NCI-H526 (cell line): ENCODE measurements at regions not wholly inside any gene's neighbourhood (a gene's known extent, or its start where the extent isn't known, plus 50 kb on each side); places are given as distances from the start of the nearest gene placed in this dataset.
A peak's percentile ranks its signal among the peaks of the same experiment; 100 is the strongest.
"Not testable (repeated sequence)": the region's sequence is repeated elsewhere in the genome, so short reads cannot be mapped to it uniquely, and the experiment has no call there.

Experiments used
- DNase-seq, 2 experiments: peaks; one replicate each; lab custom pipeline; 2025; lab: John Stamatoyannopoulos, UW

DNA sequence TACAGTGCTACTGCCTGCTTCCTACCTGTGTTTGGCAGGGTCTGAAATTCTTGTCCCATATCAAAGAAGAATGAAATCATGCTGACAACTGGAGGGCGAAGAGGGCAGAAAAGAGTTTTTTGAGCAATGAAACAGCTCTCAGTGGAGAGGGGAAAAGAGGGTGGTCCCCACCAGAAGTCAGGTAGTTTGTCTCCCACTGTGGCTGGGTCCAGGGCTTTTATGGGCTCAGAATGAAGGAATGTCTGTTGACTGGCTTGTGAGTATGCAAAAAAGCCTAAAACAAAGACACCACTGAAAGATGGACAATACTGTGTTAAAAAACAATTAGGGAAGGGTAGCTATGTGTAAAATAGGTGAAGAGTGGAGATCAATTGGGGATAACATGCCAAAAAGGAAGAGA, 115.0 kb downstream of the ADAM29 start:
- DNase-seq: no peak

DNA sequence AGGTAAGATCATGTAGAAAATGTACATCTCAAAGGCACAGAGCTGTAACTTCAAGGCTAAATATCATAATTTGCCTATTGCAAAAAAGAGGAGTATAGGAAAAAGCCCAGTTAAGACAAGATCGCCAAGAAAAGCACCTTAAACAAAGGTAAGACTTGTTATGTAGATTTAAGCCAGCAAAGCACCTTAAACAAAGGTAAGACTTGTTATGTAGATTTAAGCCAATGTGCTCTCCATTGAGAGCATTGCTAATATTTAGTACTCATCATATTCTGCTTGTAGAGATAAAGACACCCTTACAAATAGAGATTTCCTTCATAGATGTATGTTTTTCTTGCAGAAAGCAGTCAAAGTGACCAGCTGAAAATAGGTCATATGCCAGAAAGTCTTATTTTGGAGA, 115.8 kb downstream of the ADAM29 start:
- no peak for DNase-seq

- no peak for DNase-seq
Measured at GRCh38 chr4:175034986-175035705, 117.0 kb downstream of the ADAM29 start.

- DNase-seq: no peak
Measured at GRCh38 chr4:175035905-175036304, 117.7 kb downstream of the ADAM29 start.

DNA sequence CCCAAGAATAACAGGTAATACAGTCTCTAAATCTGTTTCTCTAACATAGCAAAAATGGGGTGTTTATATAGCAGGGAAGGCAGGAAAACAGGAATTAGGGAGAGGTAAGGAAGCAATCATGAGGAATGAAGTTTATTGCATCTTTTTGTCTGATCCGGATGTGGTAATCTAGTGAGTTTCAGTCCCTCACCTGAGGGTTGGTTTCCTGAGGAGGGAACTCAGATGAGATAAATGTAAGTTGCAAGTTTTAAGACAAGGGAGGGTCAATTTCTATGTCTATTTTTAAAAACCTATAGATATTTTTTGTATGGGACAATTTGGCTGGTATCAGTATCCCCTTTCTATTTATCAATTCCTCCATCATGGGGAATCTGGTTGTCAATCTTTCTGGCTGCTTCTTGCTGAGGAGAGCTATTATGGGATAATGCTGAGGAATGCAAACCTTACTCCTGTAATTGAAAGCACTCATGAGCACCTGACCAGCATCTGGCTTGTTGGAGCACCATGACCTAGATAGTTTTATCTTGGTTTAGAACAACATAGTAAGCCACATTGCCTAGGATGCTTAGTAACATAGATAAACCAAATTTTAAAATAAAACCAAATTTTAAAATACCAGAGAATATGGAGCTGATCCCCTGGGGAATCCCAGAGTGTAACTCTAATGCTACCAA, 130.1 kb downstream of the ADAM29 start:
- no peak for DNase-seq

DNA sequence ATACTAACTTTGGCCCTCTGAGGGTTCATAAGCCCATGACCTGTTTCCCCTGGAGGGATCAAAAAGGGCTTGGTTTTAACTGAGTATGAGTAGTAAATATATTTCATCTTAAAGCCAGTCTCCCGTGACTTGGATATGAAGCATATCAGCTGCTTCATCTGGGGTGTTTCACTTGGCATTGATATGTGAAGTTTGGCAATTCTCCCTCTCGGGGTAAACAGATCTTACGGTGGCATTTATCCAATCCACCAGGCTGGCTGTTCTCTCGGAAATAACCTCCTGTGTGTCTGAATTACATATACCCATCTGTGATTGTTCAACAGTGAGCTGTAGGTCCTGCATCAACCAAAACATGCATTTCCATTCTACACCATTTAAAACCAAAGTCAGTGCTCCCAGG, 130.7 kb downstream of the ADAM29 start:
- no peak for DNase-seq

DNA sequence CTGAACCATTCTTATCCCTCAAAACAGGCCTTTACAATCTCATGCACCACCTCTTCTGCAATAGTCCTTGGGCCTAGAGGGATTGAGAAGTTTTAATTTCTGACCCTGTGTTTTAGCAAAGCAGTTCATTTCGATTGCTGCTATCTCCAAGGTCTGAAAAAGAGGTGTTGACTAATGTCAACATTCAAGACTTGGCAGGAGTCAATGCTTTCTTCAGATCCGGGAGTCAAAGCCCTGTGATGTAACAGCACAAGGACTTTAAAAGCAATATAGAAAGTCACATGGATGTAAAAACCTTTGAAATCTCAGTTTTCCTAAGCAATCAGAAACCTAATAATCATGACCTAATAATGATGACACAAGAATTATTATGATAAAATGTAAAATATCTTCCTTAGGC, 133.8 kb downstream of the ADAM29 start:
- no peak for DNase-seq

- DNase-seq: no peak
Measured at GRCh38 chr4:175054980-175055379, 136.8 kb downstream of the ADAM29 start.

- no peak for DNase-seq
Measured at GRCh38 chr4:175062183-175062592, 144.0 kb downstream of the ADAM29 start.

- DNase-seq: no peak
Measured at GRCh38 chr4:175065228-175065627, 147.1 kb downstream of the ADAM29 start.

DNA sequence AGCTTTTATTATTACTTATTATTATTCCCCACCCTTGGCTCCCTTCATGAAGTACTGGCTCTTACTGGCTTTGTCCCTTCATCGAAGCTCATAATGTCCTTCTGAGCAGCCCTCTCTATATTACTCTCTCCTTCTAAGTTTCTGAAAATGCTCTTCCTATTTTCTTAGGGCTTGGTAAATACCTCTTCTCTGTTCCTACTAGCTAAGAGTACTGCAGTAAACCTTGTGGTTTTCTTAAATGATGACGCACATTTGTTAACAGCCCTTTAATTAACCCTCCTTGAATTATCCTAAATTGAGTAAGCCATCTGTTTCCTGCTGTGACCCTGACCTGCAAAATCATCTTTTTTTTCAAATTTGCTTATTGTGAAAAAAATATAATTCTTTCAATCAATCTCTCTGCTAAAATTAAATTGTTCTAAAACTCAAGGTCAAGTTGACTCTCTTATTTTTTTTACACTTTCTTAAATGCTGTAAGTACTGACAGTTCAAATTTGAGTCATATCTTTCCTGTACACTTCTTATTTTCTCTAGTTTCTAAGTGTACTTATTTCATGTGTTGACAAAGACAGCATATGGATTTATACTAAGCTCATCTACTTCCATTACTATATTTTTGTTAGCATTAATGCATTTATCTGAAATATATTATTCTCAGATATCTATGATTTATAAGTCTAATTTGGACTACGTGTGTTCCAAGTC, 148.9 kb downstream of the ADAM29 start:
- no peak for DNase-seq

GRCh38 chr4:175068266-175068665, 150.1 kb downstream of the ADAM29 start:
- no peak for DNase-seq

DNA sequence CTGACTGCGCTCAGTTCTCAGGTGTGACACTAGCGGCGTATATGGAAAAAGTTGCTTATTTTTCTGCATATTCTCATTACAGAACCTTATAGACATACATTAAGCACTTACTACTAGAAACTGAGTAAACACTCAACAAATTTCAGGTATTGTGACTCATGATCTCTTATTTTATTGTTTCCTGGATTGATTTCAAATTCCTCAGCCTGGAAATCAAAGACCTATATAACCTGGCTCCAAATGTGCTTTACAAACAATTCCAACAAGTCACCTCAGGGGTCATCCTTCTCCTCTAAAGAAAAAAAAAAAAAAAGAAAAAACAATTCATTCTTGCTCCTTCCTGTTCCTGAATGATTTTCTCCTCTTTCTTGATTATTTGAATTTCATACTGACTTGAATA, 152.3 kb downstream of the ADAM29 start:
- DNase-seq: no peak

- no peak for DNase-seq
Measured at GRCh38 chr4:175071123-175071522, 153.0 kb downstream of the ADAM29 start.

GRCh38 chr4:175087145-175087544, 169.0 kb downstream of the ADAM29 start:
- no peak for DNase-seq

DNA sequence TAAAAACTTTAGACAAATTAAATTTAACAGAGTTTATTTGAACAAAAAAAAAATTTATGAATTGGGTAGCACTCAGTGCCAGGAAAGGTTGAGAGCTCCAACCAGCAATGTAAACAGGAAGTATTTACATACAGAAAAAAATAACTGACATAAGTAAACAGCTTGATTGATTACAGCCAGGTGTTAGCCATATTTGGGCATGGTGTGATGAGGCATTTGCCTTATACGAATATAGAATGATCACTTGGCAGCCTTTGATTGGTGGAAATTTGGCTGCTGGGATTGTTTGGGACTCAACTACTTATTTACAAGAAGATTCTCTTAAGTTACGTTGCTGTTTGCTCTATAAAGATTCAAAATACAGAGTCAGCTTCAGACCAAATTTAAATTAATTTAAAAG, 172.0 kb downstream of the ADAM29 start:
- peak in 1 of 2 experiments; percentile 11 for DNase-seq

DNA sequence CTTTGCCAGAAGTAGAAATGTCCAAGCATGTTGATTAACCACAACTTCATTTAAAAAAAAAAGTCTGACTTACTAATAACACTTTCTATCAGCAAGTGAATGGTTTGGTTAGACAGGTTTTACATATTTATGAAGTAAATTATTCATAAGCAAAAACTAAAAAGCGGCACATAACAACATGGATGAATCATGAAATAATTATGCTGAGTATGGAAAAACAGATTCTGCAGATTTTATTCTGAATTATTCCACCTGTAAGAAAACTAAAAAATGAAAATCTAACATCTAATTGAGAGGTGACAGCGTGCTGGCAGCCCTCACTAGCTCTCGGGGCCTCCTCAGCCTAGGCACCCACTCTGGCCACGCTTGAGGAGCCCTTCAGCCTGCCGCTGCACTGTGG, 173.5 kb downstream of the ADAM29 start:
- DNase-seq: no peak

DNA sequence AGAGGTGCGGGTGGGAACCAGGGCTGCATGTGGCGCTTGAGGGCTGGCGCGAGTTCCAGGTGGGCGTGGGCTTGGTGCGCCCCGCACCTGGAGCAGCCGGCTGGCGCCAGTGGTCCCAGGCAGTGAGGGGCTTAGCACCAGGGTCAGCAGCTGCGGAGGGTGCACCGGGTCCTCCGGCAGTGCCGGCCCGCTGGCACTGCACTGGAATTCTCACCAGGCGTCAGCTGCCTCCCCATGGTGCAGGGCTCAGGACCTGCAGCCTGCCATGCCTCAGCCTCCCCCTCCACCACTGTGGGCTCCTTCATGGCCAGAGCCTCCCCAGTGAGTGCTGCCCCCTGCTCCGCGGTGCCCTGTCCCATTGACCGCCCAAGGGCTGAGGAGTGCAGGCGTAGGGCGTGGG, 174.0 kb downstream of the ADAM29 start:
- no peak for DNase-seq

DNA sequence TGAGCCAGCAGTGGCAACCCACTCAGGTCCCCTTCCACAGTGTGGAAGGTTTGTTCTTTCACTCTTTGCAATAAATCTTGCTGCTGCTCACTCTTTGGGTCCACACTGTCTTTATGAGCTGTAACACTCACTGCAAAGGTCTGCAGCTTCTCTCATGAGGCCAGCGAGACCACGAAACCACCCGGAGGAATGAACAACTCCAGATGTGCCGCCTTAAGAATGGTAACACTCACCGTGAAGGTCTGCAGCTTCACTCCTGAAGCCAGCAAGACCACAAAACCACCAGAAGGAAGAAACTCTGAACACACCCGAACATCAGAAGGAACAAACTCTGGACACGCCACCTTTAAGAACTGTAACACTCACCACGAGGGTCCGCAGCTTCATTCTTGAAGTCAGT, 174.9 kb downstream of the ADAM29 start:
- DNase-seq: not testable (repeated sequence)

- DNase-seq: no peak
Measured at GRCh38 chr4:175103403-175103802, 185.2 kb downstream of the ADAM29 start.

GRCh38 chr4:175106301-175106700, 188.1 kb downstream of the ADAM29 start:
- DNase-seq: no peak

DNA sequence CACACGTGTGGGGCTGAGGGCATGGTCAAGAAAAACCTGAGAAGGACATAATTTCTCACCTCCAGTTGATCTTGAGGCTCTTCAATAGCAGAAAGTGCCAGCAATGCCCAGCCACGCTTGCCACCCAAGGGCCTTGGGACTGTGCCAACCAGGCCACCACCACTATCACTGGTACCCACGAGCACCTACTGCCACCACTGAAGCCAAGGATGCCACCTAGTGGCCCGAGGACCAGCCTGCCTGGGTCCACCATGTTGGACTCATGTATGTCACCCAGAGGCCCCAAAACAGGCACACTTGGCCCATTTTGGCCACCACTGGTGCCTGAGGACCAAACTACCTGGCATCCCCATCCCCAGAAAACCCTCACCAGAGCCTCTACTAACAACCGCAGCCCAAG, 191.8 kb downstream of the ADAM29 start:
- no peak for DNase-seq

- DNase-seq: no peak
Measured at GRCh38 chr4:175125410-175126068, 207.4 kb downstream of the ADAM29 start.
